ENCODE measurements at regions not wholly inside any gene's neighbourhood (a gene's known extent, or its start where the extent isn't known, plus 50 kb on each side); places are given as distances from the start of the nearest gene placed in this dataset.
A peak's percentile ranks its signal among the peaks of the same experiment; 100 is the strongest.

DNA sequence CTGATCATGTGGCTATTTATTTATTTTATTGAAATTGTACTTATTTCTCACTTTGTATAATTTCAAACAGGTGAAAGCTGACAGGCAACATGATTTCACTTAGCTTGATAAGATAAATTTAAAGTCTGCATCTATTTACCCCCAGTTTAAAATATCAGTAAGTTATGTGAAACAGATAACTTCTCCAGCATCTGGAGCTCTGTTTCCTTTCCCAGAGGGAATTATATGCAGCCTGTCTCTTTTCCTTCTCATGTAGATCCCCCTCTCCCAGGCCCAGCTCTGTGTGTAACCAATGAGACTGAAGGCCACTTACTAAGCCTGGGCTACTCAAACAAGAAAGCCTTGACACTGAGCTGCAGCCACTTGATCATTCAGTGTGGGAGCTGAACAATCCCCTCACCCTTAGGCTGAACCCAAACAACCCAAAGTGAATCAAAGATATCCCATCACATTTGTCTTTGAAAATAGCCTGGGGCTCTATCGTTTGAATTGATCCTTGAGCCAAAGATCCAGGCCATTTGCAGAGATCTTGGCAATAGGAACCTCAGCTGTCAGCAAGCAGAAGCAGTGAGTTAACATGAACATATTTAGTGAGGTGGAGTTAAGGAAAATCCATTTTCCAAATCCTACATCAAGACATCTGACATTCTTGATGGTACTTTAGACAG lies 383.9 kb downstream of the TGFB2 start:
- DNase-seq: peak; percentile 33

DNA sequence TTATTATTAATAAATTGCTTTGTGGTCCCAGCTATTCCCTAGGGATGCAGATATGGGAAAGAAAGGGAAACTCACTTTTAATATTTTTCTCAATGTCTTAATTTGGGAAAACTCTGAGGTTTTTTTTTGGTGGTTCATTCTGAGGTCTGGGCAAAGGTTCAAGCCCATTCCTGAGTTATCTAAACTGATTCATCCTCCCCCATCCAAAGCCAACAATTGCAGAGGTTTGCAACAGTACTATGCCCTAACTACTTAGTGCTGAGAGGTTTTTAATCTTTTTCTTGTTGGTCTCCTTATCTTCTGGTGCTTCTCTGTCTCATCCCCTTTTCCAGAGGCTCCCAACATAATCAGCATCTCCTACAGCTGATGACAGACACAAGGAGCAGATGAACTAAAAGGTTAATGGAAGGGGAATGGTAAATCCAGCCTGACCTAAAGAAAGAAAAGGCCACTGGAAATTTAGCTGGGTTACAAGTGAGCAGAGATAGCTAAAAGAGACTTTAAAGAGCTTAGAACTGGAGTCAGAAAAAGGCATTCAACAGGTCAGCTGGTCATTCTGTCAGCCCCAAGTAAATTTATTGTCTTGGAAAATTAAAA lies 390.4 kb downstream of the TGFB2 start:
- DNase-seq: no peak

DNA sequence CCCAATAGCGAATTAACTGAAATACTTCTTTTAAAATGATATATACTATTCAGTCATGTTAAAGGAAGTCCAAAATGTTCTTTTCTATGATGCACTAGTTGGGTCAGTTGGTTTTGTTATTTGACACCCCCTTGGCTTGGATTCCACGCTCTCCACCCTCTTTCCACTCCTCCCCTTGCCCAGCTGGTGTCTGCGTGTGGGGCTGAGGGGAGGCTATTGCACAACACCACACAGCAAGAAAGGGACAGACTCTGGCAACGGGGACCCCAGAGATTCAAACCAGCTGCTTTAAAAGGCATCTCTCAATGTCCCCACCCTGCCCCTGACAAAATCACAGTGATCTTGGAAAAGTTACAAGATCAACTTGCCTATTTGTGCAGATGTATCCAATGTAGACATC lies 394.3 kb downstream of the TGFB2 start:
- peak; percentile 59 for DNase-seq

DNA sequence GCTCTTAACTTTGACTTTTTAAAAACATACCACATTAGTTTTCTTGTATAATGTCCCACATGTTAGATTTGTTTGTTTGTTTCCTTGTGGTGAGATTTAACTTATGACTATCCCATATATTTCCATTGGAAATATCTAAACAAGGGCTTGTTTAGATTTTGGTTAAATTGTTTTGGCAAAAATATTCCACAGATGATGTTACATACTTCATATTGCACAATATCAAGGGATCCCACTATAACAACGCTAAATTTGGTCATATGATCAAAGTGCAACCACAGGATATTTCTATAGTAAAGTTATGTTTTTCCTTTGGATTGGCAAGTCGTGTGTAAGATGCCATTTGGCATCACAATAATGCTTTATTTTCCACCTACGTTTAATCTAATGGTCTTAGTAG lies 396.7 kb downstream of the TGFB2 start:
- no peak for DNase-seq

GRCh38 chr1:218742467-218743262 lies 397.5 kb downstream of the TGFB2 start:
- DNase-seq: peak; percentile 23

DNA sequence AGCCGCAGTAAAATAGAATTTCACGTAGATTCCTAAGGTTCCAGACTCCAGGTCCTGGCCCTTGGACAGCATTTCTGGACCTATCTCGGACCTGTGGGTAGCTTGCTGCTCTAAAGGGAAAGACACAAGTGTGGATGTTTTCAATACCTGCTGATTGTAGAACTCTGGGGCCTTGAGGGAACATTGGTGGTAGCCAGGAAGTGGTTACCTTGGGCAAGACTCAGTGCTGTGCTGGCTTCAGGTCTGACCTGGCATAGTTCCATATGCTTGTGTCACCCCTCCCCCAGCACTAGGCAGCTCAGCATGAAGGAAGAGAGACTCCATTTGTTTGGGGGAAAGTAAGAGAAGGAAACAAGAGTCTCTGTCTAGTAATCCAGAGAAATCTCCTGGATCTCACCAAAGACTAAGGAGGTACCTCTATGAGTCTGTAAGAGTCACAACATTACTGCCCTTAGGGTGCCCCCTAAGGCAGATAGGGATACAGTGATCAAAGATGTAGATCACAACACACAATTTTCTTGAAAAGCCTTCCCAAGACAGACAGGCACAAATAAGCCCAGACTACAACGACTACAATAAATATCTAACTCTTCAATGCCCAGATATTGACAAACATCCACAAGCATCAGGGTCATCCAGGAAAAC lies 398.8 kb downstream of the TGFB2 start:
- DNase-seq: peak; percentile 32

DNA sequence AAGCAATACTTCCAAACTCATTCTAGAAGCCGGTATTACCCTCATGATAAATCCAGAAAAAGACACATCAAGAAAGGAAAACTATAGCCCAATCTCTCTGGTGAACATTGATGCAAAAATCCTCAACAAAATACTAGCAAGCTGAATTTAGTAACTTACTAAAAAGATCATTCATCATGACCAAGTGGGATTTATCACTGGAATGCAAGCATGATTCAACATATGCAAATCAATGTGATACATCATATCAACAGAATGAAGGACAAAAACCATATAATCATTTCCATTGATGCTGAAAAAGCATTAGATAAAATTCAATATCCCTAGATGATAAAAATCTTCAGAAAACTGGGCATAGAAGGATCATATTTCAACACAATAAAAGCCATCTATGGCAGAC lies 402.9 kb downstream of the TGFB2 start:
- no peak for DNase-seq

- no peak for DNase-seq
Measured at GRCh38 chr1:218750216-218750970, 405.3 kb downstream of the TGFB2 start.

- DNase-seq: no peak
Measured at GRCh38 chr1:218751208-218751948, 406.2 kb downstream of the TGFB2 start.

- peak; percentile 51 for DNase-seq
Measured at GRCh38 chr1:218752126-218752525, 407.0 kb downstream of the TGFB2 start.

- no peak for DNase-seq
Measured at GRCh38 chr1:218754477-218754876, 409.3 kb downstream of the TGFB2 start.

GRCh38 chr1:218755128-218755527 lies 410.0 kb downstream of the TGFB2 start:
- DNase-seq: no peak

GRCh38 chr1:218759795-218760194 lies 413.9 kb upstream of the LYPLAL1 start:
- no peak for DNase-seq

- no peak for DNase-seq
Measured at GRCh38 chr1:218760601-218761570, 412.8 kb upstream of the LYPLAL1 start.

GRCh38 chr1:218763538-218763937 lies 410.1 kb upstream of the LYPLAL1 start:
- no peak for DNase-seq

DNA sequence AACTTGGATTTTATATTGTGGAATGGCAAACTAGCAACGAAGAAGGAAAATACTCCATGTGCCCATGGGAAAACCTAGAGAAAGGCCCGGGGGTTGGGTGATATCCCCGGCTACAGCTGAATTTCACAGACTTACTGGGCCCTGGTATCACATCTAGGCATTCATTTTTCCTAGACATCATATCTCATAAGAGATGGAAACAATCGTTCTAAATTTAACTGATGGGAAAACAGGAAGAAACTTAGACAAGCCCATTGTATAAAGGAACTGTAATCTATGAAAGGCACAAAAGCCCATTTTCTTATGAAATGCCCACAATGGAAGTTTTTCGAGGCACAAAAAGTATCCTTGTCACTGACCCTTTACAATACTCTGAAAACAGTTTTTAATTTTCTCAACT lies 407.9 kb upstream of the LYPLAL1 start:
- no peak for DNase-seq

DNA sequence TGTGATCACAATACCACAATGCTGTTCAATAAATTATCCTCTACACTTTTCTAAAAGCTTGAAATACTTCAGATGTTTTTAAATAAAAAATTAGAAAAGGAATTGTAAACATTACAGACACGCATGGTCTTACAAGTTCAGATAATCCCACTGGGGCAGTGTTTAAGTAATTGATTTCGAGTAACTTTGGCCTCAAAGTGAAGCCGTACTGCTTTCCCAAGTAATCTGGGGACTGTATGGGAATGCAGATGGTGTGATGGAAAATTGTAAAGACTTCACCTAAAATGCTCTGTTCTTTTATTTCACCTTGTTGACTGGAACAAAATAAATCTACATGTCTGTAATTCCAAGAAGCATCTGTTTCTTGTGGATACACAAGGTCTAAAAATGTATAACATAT lies 401.7 kb upstream of the LYPLAL1 start:
- no peak for DNase-seq

- no peak for DNase-seq
Measured at GRCh38 chr1:218772575-218772974, 401.1 kb upstream of the LYPLAL1 start.

DNA sequence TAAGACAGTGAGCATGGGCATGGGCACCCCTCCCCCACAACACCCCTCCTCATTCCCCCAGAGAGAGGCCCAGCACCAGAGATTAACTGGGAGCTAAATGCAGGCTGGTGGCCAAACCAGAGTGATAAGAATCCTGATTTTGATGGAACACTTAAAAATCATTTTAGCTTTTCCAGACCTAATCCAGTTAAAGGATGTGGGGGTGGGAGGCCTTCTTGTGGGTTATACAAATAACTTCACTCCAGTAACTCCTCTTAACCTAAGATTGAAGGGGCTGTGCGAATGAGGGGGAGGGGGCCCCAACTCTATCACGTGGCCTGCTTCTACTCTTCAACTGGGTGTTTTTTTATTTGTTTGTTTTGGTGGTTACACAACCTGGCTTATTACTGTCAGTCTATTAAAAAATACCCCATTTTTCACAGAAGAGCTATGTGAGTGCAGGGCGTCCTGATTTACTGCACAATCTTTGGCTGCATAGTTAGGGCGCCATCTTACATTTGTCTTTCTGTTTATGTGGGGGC lies 398.1 kb upstream of the LYPLAL1 start:
- no peak for DNase-seq

DNA sequence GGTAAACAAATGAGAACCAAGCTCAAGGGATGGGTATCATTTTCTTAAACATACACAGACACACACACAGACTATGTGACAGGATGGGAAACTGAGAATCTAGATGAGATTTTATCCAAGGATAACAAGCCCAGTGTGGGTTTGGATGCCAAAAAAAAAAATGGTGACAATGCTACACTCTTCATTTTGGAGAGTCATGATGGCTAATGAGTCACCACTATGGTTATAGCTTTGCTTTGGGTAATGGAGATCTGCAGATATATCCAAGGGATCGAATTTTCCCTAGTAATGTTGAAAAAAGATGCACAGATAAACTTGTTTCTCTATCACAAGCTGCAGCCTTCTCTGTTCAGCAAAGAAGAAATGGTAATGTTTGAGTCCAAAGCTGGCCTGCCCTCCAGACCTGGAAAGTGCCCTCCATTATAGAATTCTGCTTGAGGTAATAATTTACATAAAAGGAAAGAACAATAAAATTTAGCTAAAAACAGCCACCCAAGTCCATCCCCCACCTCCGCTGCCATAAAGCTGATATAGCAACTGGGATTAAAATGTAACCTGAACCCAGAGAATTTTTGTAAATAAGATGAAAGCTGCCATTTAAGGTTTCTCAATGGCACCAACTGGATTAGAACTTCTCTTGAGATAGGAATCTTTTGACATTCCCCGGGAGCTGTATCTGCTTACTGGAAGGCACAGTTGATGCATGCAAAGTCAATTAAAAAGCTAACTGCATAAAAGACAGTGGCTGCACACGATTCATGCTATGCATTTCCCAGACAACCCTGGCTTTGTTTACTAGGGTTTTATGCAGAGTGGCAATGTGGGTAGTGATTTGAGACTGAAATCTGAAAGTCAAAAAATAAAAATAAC lies 395.2 kb upstream of the LYPLAL1 start:
- DNase-seq: no peak
